Eye (tissue), 1 donor: ENCODE measurements at regions not wholly inside any gene's neighbourhood (a gene's known extent, or its start where the extent isn't known, plus 50 kb on each side); places are given as distances from the start of the nearest gene placed in this dataset.
"Not testable (repeated sequence)": the region's sequence is repeated elsewhere in the genome, so short reads cannot be mapped to it uniquely, and the experiment has no call there.

Experiments
- DNase-seq: peaks from one replicate; pipeline ENCODE4 v3.0.0-alpha.2; 2015

GRCh38 chr9:1882711-1883403 is 132.3 kb upstream of the SMARCA2 start:
- no peak for DNase-seq

DNA sequence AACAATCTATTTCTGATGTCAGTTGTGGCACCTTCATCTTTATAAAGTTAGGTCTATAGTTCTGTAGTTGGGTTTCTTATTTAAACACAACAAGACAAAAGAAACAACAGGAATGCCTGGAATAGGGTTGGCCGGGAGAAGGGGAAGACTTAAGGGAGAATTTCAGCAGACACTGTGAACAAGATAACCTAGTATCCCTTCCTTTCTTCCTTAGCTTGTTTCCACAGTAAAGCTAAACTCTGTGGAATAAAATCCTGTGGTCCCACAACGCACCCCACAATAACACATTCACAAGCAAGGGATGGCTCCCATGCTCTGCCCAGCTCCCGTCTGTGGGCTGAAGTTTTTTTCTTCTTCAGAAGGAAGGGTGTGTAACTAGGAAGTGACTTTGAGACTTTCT is 124.9 kb upstream of the SMARCA2 start:
- DNase-seq = no peak

DNA sequence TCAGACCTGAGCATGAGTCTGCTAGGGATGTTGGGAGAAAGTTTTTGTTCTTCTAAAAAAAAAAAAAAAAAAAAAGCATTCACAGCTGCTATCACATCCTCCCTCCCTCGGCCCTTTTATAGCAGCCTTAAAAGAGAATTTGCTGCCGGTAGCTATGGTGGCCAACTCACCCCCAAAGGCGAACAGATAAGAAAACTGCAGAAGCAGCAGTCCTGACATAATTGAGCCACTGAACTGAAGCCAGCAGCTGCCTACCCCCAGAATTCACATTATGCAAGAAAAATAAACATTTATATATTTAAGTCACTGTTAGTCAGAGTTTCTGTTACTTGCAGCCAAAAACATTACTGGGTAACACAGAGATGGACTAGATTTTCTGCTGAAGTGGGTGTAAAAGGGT is 124.3 kb upstream of the SMARCA2 start:
- DNase-seq = no peak

GRCh38 chr9:1903080-1903704 is 112.0 kb upstream of the SMARCA2 start:
- DNase-seq = not testable (repeated sequence)

- no peak for DNase-seq
Observed at GRCh38 chr9:1907465-1907864, 107.7 kb upstream of the SMARCA2 start.

DNA sequence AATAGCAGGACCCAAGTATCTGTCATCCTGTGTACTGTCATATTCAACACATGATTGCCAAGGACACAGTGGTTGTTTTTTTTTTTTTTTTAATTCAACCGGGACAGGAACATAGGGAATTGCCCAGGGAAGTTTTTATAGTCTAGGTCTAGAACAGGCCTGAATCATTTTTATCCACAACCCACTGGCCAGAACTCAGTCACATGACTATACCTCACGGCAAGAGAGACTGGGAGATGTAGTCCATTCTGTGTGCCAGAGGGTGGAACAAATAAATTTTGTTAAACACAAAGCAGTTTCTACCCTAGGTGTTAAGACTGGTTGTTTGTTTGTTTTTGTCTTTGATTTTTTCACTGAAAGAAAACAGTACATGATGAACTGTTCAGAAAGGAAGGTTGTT is 105.8 kb upstream of the SMARCA2 start:
- DNase-seq = no peak

- DNase-seq = no peak
Observed at GRCh38 chr9:1910269-1910811, 104.8 kb upstream of the SMARCA2 start.

DNA sequence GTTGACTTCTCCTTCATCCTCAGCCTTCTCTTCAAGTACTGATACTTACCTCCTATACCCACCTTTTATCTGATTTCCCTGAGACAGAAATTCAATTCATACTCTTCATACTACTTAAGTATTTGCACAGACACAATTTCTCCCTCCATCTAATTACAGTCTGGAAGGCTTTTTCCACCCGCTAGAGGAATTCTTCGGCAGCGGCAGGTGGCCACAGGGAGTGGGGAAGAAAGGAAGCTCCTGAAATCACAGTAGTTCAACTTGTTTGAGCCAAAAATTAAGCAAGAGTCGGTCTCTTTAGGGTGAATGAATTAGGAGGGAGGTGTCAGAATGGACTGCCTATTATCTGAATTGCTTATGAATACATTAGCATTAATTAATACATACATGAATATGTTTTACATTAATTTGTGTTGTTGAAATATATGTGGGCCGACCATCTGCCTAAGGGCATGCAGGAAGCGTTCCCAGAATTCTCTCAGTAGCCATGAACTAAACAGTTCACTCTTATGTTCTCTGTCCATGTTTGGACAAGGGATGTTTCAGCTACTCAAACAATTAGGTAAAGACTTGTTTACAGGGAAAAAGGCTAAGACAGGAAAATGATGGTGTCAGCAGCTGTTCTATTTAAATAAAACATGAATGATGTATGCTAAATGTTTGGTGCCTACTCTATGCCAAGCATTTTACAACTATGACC is 101.4 kb upstream of the SMARCA2 start:
- no peak for DNase-seq

DNA sequence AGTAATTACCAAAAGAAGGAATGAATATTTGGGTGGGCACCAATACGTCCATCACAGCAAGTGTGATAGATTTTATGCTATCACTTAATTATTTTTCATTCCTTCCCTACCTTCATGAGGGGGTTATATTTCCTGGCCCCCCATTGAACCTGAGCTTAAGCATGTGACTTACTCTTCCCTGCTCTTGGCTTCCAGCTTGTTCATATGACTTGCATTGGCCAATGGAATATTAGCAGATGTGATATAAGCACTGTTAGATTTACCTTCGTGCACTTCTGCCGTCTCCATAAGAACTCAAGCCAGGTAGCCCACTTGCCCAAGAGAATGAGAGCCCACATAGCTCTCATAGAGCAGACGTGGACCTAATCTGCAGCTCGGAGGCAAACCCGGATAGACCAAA is 99.1 kb upstream of the SMARCA2 start:
- no peak for DNase-seq

- peak; percentile 4 for DNase-seq
Observed at GRCh38 chr9:1916655-1917054, 98.5 kb upstream of the SMARCA2 start.

- peak; percentile 13 for DNase-seq
Observed at GRCh38 chr9:1917396-1917935, 97.7 kb upstream of the SMARCA2 start.

DNA sequence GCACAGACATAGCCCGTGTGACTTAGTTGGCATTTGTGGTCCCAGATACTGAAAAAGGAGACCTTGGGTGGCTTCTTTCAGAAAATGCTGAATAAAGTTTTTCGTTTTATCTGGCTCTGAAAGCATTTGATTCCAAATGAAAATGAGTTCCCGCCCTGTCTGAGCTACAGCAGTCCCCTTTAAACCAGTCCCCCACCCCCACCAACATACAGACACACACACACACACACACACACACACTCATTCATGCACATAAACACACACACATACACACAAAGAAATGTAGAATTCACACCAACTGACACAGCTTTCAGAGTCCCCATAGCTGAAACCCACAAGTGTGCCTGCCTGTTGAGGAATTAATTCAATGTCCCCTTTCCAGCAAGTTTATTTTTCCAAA is 97.0 kb upstream of the SMARCA2 start:
- DNase-seq = no peak

DNA sequence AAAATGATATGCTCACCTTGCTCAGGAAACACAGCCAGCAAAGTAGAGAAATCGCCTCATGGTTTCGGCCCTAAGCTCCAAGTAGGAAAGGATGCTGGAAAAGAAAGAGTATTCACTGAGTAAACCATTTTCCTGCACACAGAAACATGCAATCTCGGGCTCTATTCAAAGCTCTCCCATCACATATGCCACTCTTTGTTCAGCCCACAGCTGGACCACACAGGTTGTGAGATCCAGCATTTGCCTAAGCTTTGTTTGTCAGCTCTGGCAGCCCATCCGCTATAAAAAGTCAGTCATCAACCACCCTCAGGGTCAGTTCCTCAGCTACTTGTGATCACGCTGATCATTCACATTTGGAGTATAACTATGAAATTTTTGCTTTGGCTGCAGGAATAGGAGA is 96.5 kb upstream of the SMARCA2 start:
- peak; percentile 42 for DNase-seq

GRCh38 chr9:1919229-1919628 is 95.9 kb upstream of the SMARCA2 start:
- no peak for DNase-seq

DNA sequence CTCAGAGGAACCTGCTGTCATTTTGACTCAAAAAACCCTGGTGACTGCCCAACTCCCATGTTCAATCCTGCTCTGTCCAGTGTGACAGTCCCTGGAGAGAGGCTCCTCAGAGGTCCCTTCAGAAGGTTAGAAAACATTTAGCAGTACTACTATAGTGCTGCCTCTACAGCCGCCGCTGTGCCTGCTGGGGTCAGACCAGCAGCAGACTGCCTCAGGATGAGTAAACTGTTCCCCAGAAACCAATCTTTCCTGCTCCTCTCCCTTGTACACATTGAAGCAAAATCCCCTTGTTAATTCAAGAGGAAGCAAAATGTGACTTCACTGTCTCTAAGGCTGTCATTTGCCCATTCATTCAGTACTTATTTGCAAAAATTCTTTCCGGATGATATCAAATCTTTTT is 94.8 kb upstream of the SMARCA2 start:
- DNase-seq = no peak

DNA sequence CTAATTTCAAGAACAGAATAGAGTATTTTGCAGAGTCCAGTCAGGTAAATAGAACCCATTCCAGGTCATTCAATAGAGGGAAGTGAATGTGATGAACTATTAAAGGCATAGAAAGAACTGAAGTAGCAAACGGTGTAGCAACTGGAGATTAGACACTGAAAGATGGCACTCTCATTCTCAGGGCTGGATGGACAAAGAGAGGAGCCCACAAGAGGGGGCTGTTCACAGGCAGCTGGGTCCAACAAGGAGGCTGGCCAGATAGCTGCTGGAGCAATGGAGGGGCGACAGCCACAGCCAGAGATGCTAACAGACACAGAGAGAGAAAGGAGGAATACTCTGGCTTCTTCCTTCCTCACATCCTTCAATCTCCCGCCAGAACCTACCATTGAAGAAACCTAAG is 93.1 kb upstream of the SMARCA2 start:
- no peak for DNase-seq

GRCh38 chr9:1927546-1927945 is 87.6 kb upstream of the SMARCA2 start:
- no peak for DNase-seq

DNA sequence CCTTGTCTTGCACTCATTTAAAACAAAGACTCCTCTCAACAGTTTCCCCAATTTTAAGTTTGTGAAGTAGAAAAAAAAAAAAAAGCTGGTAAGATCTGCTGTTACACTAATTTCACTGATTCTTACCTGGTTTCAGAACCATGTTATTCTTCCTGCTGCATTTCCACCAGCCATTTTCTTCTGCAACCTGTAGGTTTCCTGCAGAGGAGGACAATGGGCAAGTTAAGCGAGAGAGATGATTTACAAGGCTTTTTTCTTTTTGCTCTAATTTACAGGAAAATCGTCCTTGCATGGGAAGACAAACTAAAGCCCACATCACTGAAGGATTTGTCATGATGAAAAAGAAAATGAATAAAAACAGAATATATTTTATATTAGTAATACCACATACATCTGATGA is 86.0 kb upstream of the SMARCA2 start:
- no peak for DNase-seq

DNA sequence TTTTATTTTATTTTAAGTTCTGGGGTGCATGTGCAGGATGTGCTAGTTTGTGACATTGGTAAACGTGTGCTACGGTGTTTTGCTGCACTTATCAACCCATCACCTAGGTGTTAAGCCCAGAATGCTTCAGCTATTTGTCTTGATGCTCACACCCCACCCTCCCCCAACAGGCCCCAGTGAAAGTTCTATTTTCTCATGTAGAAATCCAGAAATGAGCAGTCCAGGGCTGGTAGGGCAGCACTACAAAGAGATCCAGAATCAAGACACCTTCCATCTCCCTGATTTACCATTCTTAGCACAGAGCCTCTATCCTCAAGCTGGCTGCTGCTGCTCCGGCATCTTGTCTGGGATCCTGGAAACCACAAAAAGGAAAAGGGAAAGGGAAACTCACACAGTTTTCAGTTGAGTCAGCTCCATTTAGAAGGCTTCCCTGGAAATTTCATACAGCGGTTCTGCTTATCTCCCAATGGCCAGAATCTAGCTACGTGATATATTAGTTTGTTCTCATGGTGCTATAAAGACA is 85.4 kb upstream of the SMARCA2 start:
- DNase-seq = no peak

- not testable (repeated sequence) for DNase-seq
Observed at GRCh38 chr9:1930245-1930736, 84.9 kb upstream of the SMARCA2 start.

DNA sequence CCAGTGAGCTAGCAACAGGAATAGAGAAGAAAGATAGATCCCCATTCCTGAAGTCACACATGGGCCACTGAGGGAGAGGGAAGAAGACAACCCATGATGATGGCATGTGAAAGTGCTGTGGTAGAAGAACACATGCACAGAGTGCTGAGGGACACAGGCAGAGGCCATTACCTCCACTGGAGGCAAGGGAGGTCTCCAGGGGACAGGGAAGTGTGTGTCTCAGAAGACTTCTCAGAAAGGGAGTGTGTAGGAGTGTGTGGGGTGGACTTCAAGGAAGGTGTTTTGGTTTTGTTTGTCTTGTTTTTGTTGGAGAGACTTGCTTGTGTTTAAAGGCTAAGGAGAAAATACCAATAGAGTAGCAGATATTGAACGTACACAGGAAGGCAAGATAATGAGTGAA is 77.0 kb upstream of the SMARCA2 start:
- no peak for DNase-seq

GRCh38 chr9:1938675-1939170 is 76.4 kb upstream of the SMARCA2 start:
- DNase-seq = no peak

- DNase-seq = no peak
Observed at GRCh38 chr9:1939466-1939865, 75.7 kb upstream of the SMARCA2 start.
